ENCODE measurements at regions not wholly inside any gene's neighbourhood (a gene's known extent, or its start where the extent isn't known, plus 50 kb on each side); places are given as distances from the start of the nearest gene placed in this dataset.

GRCh38 chr13:89822467-89822866 lies 1525.0 kb upstream of the MIR17HG start:
- DNase-seq, result no peak

GRCh38 chr13:89827552-89827951 lies 1519.9 kb upstream of the MIR17HG start:
- no peak for DNase-seq
- H3K27ac Mint-ChIP-seq (ENCODE audit: unreplicated experiment), result no peak overlapping the region
- H3K4me3 Mint-ChIP-seq (ENCODE audit: unreplicated experiment), result no peak overlapping the region
- no peaks in the 10 kb centered on the region for H3K36me3 Mint-ChIP-seq (ENCODE audit: unreplicated experiment)
- H3K27me3 Mint-ChIP-seq (ENCODE audit: unreplicated experiment), result no peaks in the 10 kb centered on the region
- H3K4me1 Mint-ChIP-seq (ENCODE audit: low read depth, unreplicated experiment), result no peaks in the 10 kb centered on the region
- H3K9me3 Mint-ChIP-seq (ENCODE audit: unreplicated experiment), result no peaks in the 10 kb centered on the region
- no peak for TF ChIP-seq CTCF (IDR thresholded peaks at IDR 0.05; ENCODE audit: partially characterized antibody, unreplicated experiment)

More at GRCh38 chr13:89822467-89822866, 1525.0 kb upstream of the MIR17HG start:
- Mint-ChIP-seq H3K27me3 (ENCODE audit: unreplicated experiment) (no peaks in the 10 kb centered on the region), H3K9me3 (ENCODE audit: unreplicated experiment) (no peaks in the 10 kb centered on the region), H3K27ac (ENCODE audit: unreplicated experiment) (no peak overlapping the region), H3K36me3 (ENCODE audit: unreplicated experiment) (peaks cover 3% of the 10 kb centered on the region), H3K4me3 (ENCODE audit: unreplicated experiment) (no peak overlapping the region), H3K4me1 (ENCODE audit: low read depth, unreplicated experiment) (no peaks in the 10 kb centered on the region)
- TF ChIP-seq CTCF (IDR thresholded peaks at IDR 0.05; ENCODE audit: partially characterized antibody, unreplicated experiment), result no peak

GRCh38 chr13:89828506-89828905 lies 1519.0 kb upstream of the MIR17HG start:
- H3K4me1 Mint-ChIP-seq (ENCODE audit: low read depth, unreplicated experiment), result no peaks in the 10 kb centered on the region
- no peak for TF ChIP-seq CTCF (IDR thresholded peaks at IDR 0.05; ENCODE audit: partially characterized antibody, unreplicated experiment)
- no peak overlapping the region for H3K4me3 Mint-ChIP-seq (ENCODE audit: unreplicated experiment)
- no peaks in the 10 kb centered on the region for H3K9me3 Mint-ChIP-seq (ENCODE audit: unreplicated experiment)
- no peaks in the 10 kb centered on the region for H3K36me3 Mint-ChIP-seq (ENCODE audit: unreplicated experiment)
- H3K27ac Mint-ChIP-seq (ENCODE audit: unreplicated experiment), result no peak overlapping the region
- H3K27me3 Mint-ChIP-seq (ENCODE audit: unreplicated experiment), result no peaks in the 10 kb centered on the region
- DNase-seq, result no peak

- Mint-ChIP-seq H3K27me3 (ENCODE audit: unreplicated experiment) (no peaks in the 10 kb centered on the region), H3K36me3 (ENCODE audit: unreplicated experiment) (no peaks in the 10 kb centered on the region), H3K9me3 (ENCODE audit: unreplicated experiment) (no peaks in the 10 kb centered on the region), H3K27ac (ENCODE audit: unreplicated experiment) (no peak overlapping the region), H3K4me3 (ENCODE audit: unreplicated experiment) (no peak overlapping the region), H3K4me1 (ENCODE audit: low read depth, unreplicated experiment) (no peaks in the 10 kb centered on the region)
- DNase-seq, result no peak
- no peak for TF ChIP-seq CTCF (IDR thresholded peaks at IDR 0.05; ENCODE audit: partially characterized antibody, unreplicated experiment)
Measured at GRCh38 chr13:89831157-89831556, 1516.3 kb upstream of the MIR17HG start.

- Mint-ChIP-seq H3K27ac (ENCODE audit: unreplicated experiment) (no peak overlapping the region), H3K4me3 (ENCODE audit: unreplicated experiment) (no peak overlapping the region), H3K4me1 (ENCODE audit: low read depth, unreplicated experiment) (peaks cover 5% of the 10 kb centered on the region), H3K9me3 (ENCODE audit: unreplicated experiment) (no peaks in the 10 kb centered on the region), H3K36me3 (ENCODE audit: unreplicated experiment) (no peaks in the 10 kb centered on the region), H3K27me3 (ENCODE audit: unreplicated experiment) (no peaks in the 10 kb centered on the region)
- no peak for DNase-seq
- TF ChIP-seq CTCF (IDR thresholded peaks at IDR 0.05; ENCODE audit: partially characterized antibody, unreplicated experiment), result no peak
Measured at GRCh38 chr13:89832827-89833226, 1514.7 kb upstream of the MIR17HG start.
